Loucy (cell line): ENCODE measurements at regions not wholly inside any gene's neighbourhood (a gene's known extent, or its start where the extent isn't known, plus 50 kb on each side); places are given as distances from the start of the nearest gene placed in this dataset.
"Not testable (repeated sequence)": the region's sequence is repeated elsewhere in the genome, so short reads cannot be mapped to it uniquely, and the experiment has no call there.

ENCODE experiments used
- H2AFZ ChIP-seq: fragments of 200-600 bp; sonication (generic); 2 replicates; pipeline ENCODE4 v1.6.0; 2016; ENCODE audit warnings: antibody characterized with exemption, mild to moderate bottlenecking, low read length, moderate library complexity
- H3F3A ChIP-seq: fragments of 200-600 bp; 2 replicates; pipeline ENCODE4 v1.6.0; 2016; ENCODE audit warnings: antibody characterized with exemption, low read depth, mild to moderate bottlenecking
- H3K27me3 ChIP-seq: fragments of 200-600 bp; sonication (generic); 2 replicates; pipeline ENCODE4 v1.6.1; 2014; ENCODE audit warnings: low read length, mild to moderate bottlenecking; ENCODE audit not compliant: insufficient read depth, poor library complexity, severe bottlenecking
- H3K36me3 ChIP-seq: fragments of 200-600 bp; sonication (generic); 2 replicates; pipeline ENCODE4 v1.6.1; 2016; ENCODE audit warnings: low read length; ENCODE audit not compliant: insufficient read depth
- H3K4me1 ChIP-seq: fragments of 200-600 bp; sonication (generic); 2 replicates; pipeline ENCODE4 v1.5.1; 2014; ENCODE audit warnings: low read length, mild to moderate bottlenecking; ENCODE audit not compliant: insufficient read depth, poor library complexity, severe bottlenecking
- H3K4me2 ChIP-seq: fragments of 200-600 bp; sonication (generic); 2 replicates; pipeline ENCODE4 v1.6.0; 2014; ENCODE audit warnings: antibody characterized with exemption, low read length, low read depth, mild to moderate bottlenecking; ENCODE audit not compliant: poor library complexity, severe bottlenecking
- H3K4me3 ChIP-seq: fragments of 200-600 bp; sonication (generic); 2 replicates; pipeline ENCODE4 v1.5.1; 2014; ENCODE audit warnings: low read length, mild to moderate bottlenecking, mixed read lengths; ENCODE audit not compliant: poor library complexity, severe bottlenecking
- H3K79me2 ChIP-seq: fragments of 200-600 bp; sonication (generic); 2 replicates; pipeline ENCODE4 v1.6.1; 2014; ENCODE audit warnings: low read length; ENCODE audit not compliant: insufficient read depth
- H3K9ac ChIP-seq: fragments of 200-600 bp; sonication (generic); 2 replicates; pipeline ENCODE4 v1.6.0; 2014; ENCODE audit warnings: mild to moderate bottlenecking, low read depth, low read length, moderate library complexity; ENCODE audit not compliant: poor library complexity, severe bottlenecking
- H3K9me2 ChIP-seq: fragments of 200-600 bp; sonication (generic); replicated peaks from 2 replicates; pipeline ENCODE4 v1.6.1; 2016; ENCODE audit warnings: low read depth, low read length, mixed read lengths
- H3K9me3 ChIP-seq: fragments of 200-600 bp; sonication (generic); 2 replicates; pipeline ENCODE4 v1.6.1; 2014; ENCODE audit warnings: mild to moderate bottlenecking, antibody characterized with exemption, low read length, low read depth; ENCODE audit not compliant: insufficient read depth
- H4K20me1 ChIP-seq: fragments of 200-600 bp; sonication (generic); 2 replicates; pipeline ENCODE4 v1.6.0; 2014; ENCODE audit warnings: antibody characterized with exemption, low read length, mild to moderate bottlenecking; ENCODE audit not compliant: insufficient read depth, poor library complexity, severe bottlenecking
- CTCF ChIP-seq: fragments of 200-600 bp; sonication (generic); conservative IDR thresholded peaks from 2 replicates; pipeline ENCODE4 v1.5.1; 2014; ENCODE audit warnings: mild to moderate bottlenecking, antibody characterized with exemption, low read length
- EZH2phosphoT487 ChIP-seq: fragments of 200-600 bp; IDR thresholded peaks from 2 replicates; pipeline ENCODE4 v1.6.1; 2018; ENCODE audit warnings: antibody characterized with exemption, mild to moderate bottlenecking, moderate library complexity, borderline replicate concordance

DNA sequence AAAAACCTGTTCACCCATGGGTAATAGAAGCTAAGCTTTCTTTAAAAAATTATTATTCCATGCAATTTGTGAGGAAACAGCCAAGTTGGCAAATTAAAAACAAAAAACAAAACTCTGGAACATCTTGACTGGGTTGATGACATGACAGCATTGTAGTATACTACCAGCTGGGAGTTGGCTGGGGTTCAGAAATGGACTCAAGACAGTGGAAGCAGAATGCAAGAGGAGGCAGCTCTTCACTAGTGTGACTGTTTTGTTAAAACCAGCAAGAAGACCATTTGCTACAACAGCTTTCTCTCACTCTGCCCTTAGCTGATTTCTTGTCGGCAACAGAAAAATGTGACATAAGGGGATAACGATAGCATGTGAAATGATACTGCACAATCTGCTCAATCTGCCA is 1298.9 kb upstream of the ADGRL4 start:
- H3K4me2 ChIP-seq: no peak overlapping the region
- no peak overlapping the region for H3K4me3 ChIP-seq
- H3K79me2 ChIP-seq: no peaks in the 10 kb centered on the region
- H3K9me2 ChIP-seq: no peaks in the 10 kb centered on the region
- H3K36me3 ChIP-seq: no peaks in the 10 kb centered on the region
- no peak overlapping the region for H3K9ac ChIP-seq
- no peaks in the 10 kb centered on the region for H3K27me3 ChIP-seq
- no peaks in the 10 kb centered on the region for H3K9me3 ChIP-seq
- TF ChIP-seq CTCF (no peak), EZH2phosphoT487 (no peak)
- no peaks in the 10 kb centered on the region for H3F3A ChIP-seq
- no peaks in the 10 kb centered on the region for H3K4me1 ChIP-seq
- H2AFZ ChIP-seq: no peak overlapping the region
- no peaks in the 10 kb centered on the region for H4K20me1 ChIP-seq

DNA sequence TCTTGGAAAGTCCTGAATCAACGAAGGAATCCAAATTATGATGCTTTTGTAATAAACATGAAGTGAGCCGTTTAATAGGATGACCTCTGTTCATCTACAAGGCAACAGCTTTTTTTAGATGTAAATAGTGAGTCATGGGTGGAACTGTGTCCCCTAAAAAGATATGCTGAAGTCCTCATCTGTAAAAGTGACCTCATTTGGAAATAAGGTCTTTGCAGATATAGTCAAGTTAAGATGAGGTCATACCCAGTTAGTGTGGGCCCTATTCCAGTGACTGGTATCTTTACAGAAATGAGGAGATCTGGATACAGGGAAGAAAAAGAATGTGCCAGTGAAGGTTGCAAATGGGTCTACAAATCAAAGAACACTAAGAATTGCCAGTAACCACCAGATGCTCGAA is 1287.3 kb upstream of the ADGRL4 start:
- H3K4me2 ChIP-seq: no peak overlapping the region
- no peaks in the 10 kb centered on the region for H4K20me1 ChIP-seq
- no peak overlapping the region for H3K4me3 ChIP-seq
- H3K36me3 ChIP-seq: no peaks in the 10 kb centered on the region
- no peak overlapping the region for H3K9ac ChIP-seq
- no peaks in the 10 kb centered on the region for H3K27me3 ChIP-seq
- H3K9me3 ChIP-seq: no peaks in the 10 kb centered on the region
- no peak overlapping the region for H2AFZ ChIP-seq
- no peak for TF ChIP-seq EZH2phosphoT487
- no peak for TF ChIP-seq CTCF
- no peaks in the 10 kb centered on the region for H3K4me1 ChIP-seq
- H3F3A ChIP-seq: no peaks in the 10 kb centered on the region
- H3K79me2 ChIP-seq: no peaks in the 10 kb centered on the region
- H3K9me2 ChIP-seq: no peaks in the 10 kb centered on the region

GRCh38 chr1:80288750-80289149 is 1282.2 kb upstream of the ADGRL4 start:
- H2AFZ ChIP-seq, H3K27me3 ChIP-seq, H3K9ac ChIP-seq, H3K36me3 ChIP-seq, H3K9me2 ChIP-seq, H4K20me1 ChIP-seq, H3K4me1 ChIP-seq, H3K4me2 ChIP-seq, H3K9me3 ChIP-seq, H3F3A ChIP-seq, H3K79me2 ChIP-seq, H3K4me3 ChIP-seq: not testable (repeated sequence)

- Histone ChIP-seq H3K4me1 (no peaks in the 10 kb centered on the region), H3K36me3 (no peaks in the 10 kb centered on the region), H3K4me3 (no peak overlapping the region), H3K9me3 (no peaks in the 10 kb centered on the region), H4K20me1 (no peaks in the 10 kb centered on the region), H3K9me2 (no peaks in the 10 kb centered on the region), H3K27me3 (no peaks in the 10 kb centered on the region), H3K4me2 (no peak overlapping the region), H3K79me2 (no peaks in the 10 kb centered on the region), H3K9ac (no peak overlapping the region), H3F3A (no peaks in the 10 kb centered on the region), H2AFZ (no peak overlapping the region)
- TF ChIP-seq EZH2phosphoT487: no peak
- TF ChIP-seq CTCF: no peak
These were observed 1276.0 kb upstream of the ADGRL4 start for GRCh38 chr1:80282536-80282935.
